ENCODE measurements at regions not wholly inside any gene's neighbourhood (a gene's known extent, or its start where the extent isn't known, plus 50 kb on each side); places are given as distances from the start of the nearest gene placed in this dataset.

DNA sequence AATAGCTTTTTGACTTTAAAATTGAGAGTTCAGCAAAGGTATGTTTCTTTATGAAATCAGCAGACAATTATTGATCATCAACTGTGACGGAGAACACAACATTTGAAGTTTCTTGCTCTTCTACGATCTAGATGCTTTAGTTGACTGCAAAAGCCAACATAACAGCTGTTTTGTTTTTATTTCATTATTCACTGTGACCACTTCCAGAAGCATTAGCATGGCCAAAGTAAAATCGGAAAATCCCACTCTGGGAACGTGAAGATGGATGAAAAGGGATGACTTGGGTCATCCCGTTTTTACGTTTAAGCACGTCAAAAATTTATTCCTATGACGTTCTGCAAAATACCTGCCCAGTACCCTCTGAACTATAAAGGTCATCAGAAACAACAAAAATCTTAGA, 833.0 kb upstream of the ADAMTS5 start:
- Mint-ChIP-seq H3K27ac (ENCODE audit: unreplicated experiment) (no peak overlapping the region), H3K4me3 (ENCODE audit: low read depth, unreplicated experiment) (no peak overlapping the region), H3K36me3 (ENCODE audit: insufficient read depth, unreplicated experiment) (no peaks in the 10 kb centered on the region), H3K4me1 (ENCODE audit: low read depth, unreplicated experiment) (peaks cover 8% of the 10 kb centered on the region), H3K27me3 (ENCODE audit: unreplicated experiment) (no peaks in the 10 kb centered on the region), H3K9me3 (ENCODE audit: low read depth, unreplicated experiment) (no peaks in the 10 kb centered on the region)
- TF ChIP-seq, protein P1, sequence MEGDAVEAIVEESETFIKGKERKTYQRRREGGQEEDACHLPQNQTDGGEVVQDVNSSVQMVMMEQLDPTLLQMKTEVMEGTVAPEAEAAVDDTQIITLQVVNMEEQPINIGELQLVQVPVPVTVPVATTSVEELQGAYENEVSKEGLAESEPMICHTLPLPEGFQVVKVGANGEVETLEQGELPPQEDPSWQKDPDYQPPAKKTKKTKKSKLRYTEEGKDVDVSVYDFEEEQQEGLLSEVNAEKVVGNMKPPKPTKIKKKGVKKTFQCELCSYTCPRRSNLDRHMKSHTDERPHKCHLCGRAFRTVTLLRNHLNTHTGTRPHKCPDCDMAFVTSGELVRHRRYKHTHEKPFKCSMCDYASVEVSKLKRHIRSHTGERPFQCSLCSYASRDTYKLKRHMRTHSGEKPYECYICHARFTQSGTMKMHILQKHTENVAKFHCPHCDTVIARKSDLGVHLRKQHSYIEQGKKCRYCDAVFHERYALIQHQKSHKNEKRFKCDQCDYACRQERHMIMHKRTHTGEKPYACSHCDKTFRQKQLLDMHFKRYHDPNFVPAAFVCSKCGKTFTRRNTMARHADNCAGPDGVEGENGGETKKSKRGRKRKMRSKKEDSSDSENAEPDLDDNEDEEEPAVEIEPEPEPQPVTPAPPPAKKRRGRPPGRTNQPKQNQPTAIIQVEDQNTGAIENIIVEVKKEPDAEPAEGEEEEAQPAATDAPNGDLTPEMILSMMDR (IDR thresholded peaks at IDR 0.05; ENCODE audit: unreplicated experiment) = no peak
- no peak for DNase-seq
- BruUV-seq (replicated peaks) = no TSS peak
- intact Hi-C loops (cut with micrococcal nuclease; ENCODE audit: unreplicated experiment) = loop anchor here (5.0 kb wide), 1 partner anchor 38 kb away; no protein-coding TSS in a partner anchor
- CTCF ChIA-PET = interaction anchor here (0.6 kb wide), 1 partner anchor 24 kb away, joined by 8 read pairs; no protein-coding TSS in a partner anchor

DNA sequence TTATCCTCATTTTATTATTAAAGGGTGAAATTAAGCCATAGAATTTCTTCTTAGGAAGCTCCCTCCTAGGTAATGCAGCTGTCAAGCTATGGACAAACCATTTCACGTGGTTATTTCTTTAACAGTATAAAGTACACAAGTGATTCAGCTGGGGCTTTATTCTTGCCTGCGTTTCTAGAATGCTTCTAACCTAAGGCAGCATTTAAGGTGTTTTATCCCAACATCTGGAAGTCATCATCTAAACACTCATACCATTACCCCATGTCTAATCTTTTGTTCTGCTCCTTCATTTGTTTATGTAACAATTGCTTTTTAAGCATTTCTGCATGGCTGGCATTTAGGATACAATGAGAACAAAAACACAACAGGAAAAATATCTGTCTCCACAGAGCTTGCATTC, 829.2 kb upstream of the ADAMTS5 start:
- peaks cover 1% of the 10 kb centered on the region for H3K4me1 Mint-ChIP-seq (ENCODE audit: low read depth, unreplicated experiment)
- BruUV-seq (replicated peaks) = no TSS peak
- H3K36me3 Mint-ChIP-seq (ENCODE audit: insufficient read depth, unreplicated experiment) = no peaks in the 10 kb centered on the region
- intact Hi-C loops (cut with micrococcal nuclease; ENCODE audit: unreplicated experiment) = no loop called here
- no peak overlapping the region for H3K27ac Mint-ChIP-seq (ENCODE audit: unreplicated experiment)
- H3K27me3 Mint-ChIP-seq (ENCODE audit: unreplicated experiment) = no peaks in the 10 kb centered on the region
- CTCF ChIA-PET = no interaction called here
- H3K9me3 Mint-ChIP-seq (ENCODE audit: low read depth, unreplicated experiment) = no peaks in the 10 kb centered on the region
- no peak overlapping the region for H3K4me3 Mint-ChIP-seq (ENCODE audit: low read depth, unreplicated experiment)
- TF ChIP-seq, protein P1 (IDR thresholded peaks at IDR 0.05; ENCODE audit: unreplicated experiment) = no peak
- no peak for DNase-seq

DNA sequence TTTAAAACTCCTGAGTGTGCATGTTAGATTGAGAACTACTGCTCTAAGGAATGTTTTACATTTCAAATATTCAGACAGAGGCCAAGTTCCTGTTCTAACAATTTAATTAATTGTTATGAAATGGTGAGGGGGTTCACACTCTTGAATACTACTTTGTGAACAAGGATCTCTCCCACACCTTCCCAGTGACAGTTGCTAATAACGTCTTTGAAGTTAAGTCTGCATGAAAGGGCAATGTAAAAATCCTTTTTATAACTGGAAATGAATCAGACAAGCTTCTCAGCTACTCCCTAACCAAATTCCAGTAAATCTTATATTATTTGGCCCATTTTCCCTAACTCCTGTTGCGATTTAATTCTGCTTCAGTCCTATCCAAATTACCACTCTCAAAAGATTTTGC, 828.5 kb upstream of the ADAMTS5 start:
- no peak overlapping the region for H3K4me3 Mint-ChIP-seq (ENCODE audit: low read depth, unreplicated experiment)
- TF ChIP-seq, protein P1 (IDR thresholded peaks at IDR 0.05; ENCODE audit: unreplicated experiment) = no peak
- no peak overlapping the region for H3K27ac Mint-ChIP-seq (ENCODE audit: unreplicated experiment)
- H3K9me3 Mint-ChIP-seq (ENCODE audit: low read depth, unreplicated experiment) = no peaks in the 10 kb centered on the region
- H3K36me3 Mint-ChIP-seq (ENCODE audit: insufficient read depth, unreplicated experiment) = no peaks in the 10 kb centered on the region
- BruUV-seq (replicated peaks) = no TSS peak
- CTCF ChIA-PET = no interaction called here
- intact Hi-C loops (cut with micrococcal nuclease; ENCODE audit: unreplicated experiment) = no loop called here
- H3K27me3 Mint-ChIP-seq (ENCODE audit: unreplicated experiment) = no peaks in the 10 kb centered on the region
- no peak for DNase-seq
- H3K4me1 Mint-ChIP-seq (ENCODE audit: low read depth, unreplicated experiment) = peaks cover 8% of the 10 kb centered on the region

DNA sequence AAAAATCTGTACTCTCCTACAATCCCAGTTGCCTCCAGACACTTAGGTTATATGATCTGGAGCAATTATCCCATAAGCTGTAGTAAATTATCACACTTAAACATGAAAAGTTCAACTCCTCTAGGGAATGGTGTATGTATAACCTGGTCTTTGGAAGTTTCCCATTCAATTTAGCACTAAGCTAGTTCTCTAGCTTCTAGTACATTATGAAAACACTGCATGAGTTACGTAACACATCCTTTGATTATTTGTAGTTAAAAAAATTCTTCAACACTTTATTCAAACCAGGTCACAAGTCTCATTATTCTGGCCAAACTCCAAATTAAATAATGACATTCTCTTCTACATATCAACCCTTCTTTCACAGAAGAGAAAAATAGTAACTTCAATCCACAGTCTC, 827.0 kb upstream of the ADAMTS5 start:
- Mint-ChIP-seq H3K4me3 (ENCODE audit: low read depth, unreplicated experiment) (no peak overlapping the region), H3K4me1 (ENCODE audit: low read depth, unreplicated experiment) (peaks cover 12% of the 10 kb centered on the region), H3K36me3 (ENCODE audit: insufficient read depth, unreplicated experiment) (no peaks in the 10 kb centered on the region), H3K27me3 (ENCODE audit: unreplicated experiment) (no peaks in the 10 kb centered on the region), H3K9me3 (ENCODE audit: low read depth, unreplicated experiment) (peaks cover under 1% of the 10 kb centered on the region), H3K27ac (ENCODE audit: unreplicated experiment) (no peak overlapping the region)
- TF ChIP-seq, protein P1 (IDR thresholded peaks at IDR 0.05; ENCODE audit: unreplicated experiment) = no peak
- no TSS peak for BruUV-seq (replicated peaks)
- CTCF ChIA-PET = no interaction called here
- DNase-seq = no peak
- intact Hi-C loops (cut with micrococcal nuclease; ENCODE audit: unreplicated experiment) = no loop called here
